Esophagus muscularis mucosa (tissue), 4 donors: ENCODE measurements at regions not wholly inside any gene's neighbourhood (a gene's known extent, or its start where the extent isn't known, plus 50 kb on each side); places are given as distances from the start of the nearest gene placed in this dataset.

Experiments
- EP300 ChIP-seq: sonication (generic); formaldehyde crosslinking; IDR thresholded peaks from one replicate; pipeline ENCODE4 v1.6.1; 2017; ENCODE audit warnings: antibody characterized with exemption
- POLR2A ChIP-seq: fragments of 450-650 bp; IDR thresholded peaks from one replicate; pipeline ENCODE4 v1.6.1; 2017; ENCODE audit warnings: antibody characterized with exemption, moderate library complexity, mild to moderate bottlenecking, low read depth
- POLR2AphosphoS5 ChIP-seq, 2 donors: sonication (generic); formaldehyde crosslinking; IDR thresholded peaks; one replicate each; pipeline ENCODE4 v1.6.1; 2017; ENCODE audit warnings: antibody characterized with exemption in 2 of 2
- TF ChIP-seq, protein P1 (sequence below), 3 experiments: fragments of 200-600 bp in 2 of 3; fragments of 450-650 bp in 1 of 3; sonication (generic) in 2 of 3; IDR thresholded peaks; one replicate each; pipeline ENCODE4 v1.5.1; 2017 to 2019; ENCODE audit warnings: antibody characterized with exemption in 3 of 3, mild to moderate bottlenecking in 2 of 3, moderate library complexity in 1 of 3

- TF ChIP-seq, protein P1, sequence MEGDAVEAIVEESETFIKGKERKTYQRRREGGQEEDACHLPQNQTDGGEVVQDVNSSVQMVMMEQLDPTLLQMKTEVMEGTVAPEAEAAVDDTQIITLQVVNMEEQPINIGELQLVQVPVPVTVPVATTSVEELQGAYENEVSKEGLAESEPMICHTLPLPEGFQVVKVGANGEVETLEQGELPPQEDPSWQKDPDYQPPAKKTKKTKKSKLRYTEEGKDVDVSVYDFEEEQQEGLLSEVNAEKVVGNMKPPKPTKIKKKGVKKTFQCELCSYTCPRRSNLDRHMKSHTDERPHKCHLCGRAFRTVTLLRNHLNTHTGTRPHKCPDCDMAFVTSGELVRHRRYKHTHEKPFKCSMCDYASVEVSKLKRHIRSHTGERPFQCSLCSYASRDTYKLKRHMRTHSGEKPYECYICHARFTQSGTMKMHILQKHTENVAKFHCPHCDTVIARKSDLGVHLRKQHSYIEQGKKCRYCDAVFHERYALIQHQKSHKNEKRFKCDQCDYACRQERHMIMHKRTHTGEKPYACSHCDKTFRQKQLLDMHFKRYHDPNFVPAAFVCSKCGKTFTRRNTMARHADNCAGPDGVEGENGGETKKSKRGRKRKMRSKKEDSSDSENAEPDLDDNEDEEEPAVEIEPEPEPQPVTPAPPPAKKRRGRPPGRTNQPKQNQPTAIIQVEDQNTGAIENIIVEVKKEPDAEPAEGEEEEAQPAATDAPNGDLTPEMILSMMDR (IDR thresholded peaks at IDR 0.05) = no peak
- TF ChIP-seq POLR2A (no peak), POLR2AphosphoS5 (IDR thresholded peaks at IDR 0.05) (no peak), EP300 (no peak)
Observed at GRCh38 chr12:42992826-42993225, 403.3 kb upstream of the PRICKLE1 start.
